ENCODE measurements at regions not wholly inside any gene's neighbourhood (a gene's known extent, or its start where the extent isn't known, plus 50 kb on each side); places are given as distances from the start of the nearest gene placed in this dataset.
"Not testable (repeated sequence)": the region's sequence is repeated elsewhere in the genome, so short reads cannot be mapped to it uniquely, and the experiment has no call there.

DNA sequence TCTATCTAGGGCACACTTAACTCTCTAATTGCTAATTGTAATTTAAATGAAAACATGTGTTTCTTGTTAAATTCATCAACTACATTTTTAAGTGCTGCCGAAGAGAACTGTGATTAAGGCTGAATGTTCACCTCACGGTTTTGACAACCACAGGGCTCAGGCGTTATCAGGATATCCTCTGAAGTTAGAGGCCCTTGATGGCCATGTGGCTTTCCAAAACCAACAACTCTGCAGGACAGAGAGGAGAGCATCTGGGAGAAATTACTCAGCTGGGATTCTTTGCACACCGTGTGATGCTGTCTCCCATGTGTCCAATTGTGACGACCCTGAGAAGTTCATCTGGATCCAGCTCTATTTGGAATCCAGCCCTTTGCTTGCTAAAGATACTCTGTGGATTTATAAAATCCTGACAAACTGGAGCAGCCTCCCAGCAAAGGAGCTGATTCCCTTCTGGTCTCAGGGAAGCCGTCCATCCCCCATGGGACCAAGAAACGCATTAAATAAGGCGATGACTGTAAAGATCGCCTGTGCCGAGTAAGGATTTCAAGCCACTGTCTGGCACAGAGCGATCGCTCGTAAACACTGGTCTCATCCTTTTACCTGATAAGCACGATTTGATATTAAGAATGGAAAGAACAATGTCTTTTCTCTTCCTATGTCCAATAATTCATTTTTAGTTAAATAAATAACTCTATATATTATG lies 401.1 kb downstream of the CD83 start:
- DNase-seq (ENCODE audit: low spot score): no peak

GRCh38 chr6:14520029-14520428 lies 402.5 kb downstream of the CD83 start:
- DNase-seq (ENCODE audit: low spot score): peak; percentile 70

DNA sequence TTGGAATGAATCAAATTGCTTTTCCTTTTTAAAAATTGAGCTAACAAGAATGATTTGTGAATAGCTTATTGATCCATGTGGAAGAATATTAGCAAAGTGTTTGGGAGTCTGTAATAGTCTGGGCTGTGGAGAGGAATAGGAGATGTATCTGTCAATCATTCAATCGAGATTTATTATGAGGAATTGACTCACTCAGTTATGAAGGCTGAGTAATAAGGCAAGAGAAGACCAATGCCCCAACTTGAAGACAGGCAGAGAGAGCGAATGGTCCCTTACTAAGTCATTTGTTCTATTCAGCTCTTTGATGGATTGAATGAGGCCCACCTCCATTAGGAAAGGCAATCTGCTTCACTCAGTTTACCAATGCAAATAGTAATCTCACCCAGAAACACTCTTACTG lies 403.0 kb downstream of the CD83 start:
- DNase-seq (ENCODE audit: low spot score): peak; percentile 37

DNA sequence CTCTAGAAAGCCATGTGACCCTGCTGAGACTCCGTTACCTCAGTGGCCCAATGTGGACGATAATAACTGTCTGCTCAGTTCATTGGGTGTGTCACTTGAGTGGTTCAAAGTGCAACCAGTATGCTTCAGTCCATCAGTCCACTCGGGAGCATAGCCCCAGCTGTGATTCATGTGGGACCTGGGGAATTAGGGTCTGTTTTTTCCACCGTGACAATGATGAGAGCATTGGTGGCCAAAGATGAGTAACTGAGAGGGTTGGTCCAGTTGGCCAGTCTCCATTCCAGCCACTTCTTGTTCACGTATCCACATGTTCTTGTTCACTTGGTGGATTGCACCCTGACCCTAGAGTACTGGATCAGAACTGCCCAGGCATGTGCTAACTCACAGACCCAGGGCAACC lies 403.6 kb downstream of the CD83 start:
- DNase-seq (ENCODE audit: low spot score): no peak

DNA sequence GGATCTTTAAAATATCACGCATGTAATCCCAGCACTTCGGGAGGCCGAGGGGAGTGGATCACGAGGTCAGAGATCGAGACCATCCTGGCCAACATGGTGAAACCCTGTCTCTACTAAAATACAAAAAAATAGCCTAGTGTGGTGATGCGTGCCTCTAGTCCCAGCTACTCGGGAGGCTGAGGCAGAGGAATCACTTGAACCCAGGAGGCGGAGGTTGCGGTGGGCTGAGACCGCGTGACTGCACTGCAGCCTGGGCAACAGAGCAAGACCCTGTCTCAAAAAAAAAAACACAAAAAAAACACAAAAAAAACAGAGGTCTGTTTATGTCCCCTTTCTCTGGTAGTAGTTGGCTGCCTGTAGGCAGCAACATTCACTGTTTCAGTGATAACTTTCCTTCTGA lies 404.3 kb downstream of the CD83 start:
- DNase-seq (ENCODE audit: low spot score): not testable (repeated sequence)

DNA sequence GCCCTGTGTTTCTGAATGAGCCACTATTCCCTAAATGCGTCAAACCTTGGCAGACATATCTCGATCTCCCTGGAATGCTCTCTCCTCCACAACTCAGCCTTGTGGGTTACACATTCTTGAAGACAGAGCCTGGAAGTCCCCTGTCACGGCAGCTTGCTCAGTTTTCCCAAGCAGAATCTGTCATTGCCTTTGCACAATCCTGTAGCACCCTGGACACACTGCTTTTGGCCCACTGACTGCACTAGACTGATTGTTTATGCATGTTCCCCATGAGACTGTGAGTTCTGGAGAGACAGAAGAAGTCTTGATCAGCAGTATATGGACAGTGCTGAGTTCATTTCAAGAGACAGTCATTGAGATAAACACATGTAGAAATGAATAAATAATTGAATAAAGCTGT lies 406.7 kb downstream of the CD83 start:
- peak; percentile 81 for DNase-seq (ENCODE audit: low spot score)

DNA sequence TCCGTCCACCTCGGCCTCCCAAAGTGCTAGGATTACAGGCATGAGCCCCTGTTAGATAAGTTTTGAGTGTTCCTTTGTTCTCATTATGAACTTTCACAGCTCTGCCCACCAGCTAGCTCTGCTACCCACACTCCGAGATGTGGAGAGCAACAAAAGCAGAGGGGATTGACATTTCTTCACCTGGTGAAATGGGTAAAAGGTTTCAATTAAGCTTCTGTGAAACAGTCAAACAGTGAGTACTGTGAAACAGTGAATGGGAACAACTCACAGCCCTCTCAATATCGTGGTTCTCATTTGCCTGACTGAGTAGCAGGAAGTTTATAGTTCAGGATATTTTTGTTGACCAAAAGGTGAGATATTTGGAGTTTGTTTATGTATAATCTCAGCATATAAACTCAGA lies 412.8 kb downstream of the CD83 start:
- no peak for DNase-seq (ENCODE audit: low spot score)

GRCh38 chr6:14533446-14533845 lies 415.9 kb downstream of the CD83 start:
- no peak for DNase-seq (ENCODE audit: low spot score)

- no peak for DNase-seq (ENCODE audit: low spot score)
These were observed 419.5 kb downstream of the CD83 start for GRCh38 chr6:14537030-14537429.

GRCh38 chr6:14540276-14540675 lies 422.7 kb downstream of the CD83 start:
- peak; percentile 9 for DNase-seq (ENCODE audit: low spot score)

DNA sequence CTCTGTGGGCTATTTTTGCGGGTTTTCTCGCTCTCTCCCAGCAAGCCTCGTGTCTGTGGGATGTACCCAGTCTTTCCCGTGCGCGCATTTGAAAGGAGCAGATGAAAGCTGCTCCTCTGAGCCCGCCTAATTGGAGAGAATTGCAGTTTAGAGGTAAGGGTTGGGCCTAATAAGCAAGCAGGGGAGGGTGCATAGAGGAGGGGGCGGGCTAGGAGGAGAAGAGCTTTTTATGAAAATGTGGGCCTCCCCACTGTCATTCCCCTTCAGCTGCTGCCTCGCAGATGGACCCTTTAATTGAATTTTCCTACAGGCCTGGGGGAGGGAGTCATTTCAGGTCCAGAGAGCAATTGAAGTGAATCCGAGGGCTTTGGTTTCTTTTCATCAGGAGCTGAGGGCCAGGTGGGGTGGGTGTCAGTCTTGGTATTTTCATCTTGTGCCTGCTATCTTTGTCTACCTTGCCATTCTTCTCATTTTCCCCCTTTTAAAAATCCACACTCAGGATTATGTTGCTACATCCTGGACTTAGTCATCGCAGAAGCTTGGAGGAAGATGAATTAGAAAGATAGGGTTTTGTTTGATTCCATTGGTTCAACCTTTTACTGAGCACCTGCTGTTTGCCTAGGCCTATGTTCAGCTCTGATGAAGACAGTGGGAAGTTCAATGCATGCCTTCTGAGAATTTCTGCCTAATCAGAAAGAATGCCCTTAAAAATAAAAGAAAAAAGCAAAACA lies 423.4 kb downstream of the CD83 start:
- peak; percentile 19 for DNase-seq (ENCODE audit: low spot score)

- peak; percentile 76 for DNase-seq (ENCODE audit: low spot score)
These were observed 425.2 kb downstream of the CD83 start for GRCh38 chr6:14542670-14543366.

DNA sequence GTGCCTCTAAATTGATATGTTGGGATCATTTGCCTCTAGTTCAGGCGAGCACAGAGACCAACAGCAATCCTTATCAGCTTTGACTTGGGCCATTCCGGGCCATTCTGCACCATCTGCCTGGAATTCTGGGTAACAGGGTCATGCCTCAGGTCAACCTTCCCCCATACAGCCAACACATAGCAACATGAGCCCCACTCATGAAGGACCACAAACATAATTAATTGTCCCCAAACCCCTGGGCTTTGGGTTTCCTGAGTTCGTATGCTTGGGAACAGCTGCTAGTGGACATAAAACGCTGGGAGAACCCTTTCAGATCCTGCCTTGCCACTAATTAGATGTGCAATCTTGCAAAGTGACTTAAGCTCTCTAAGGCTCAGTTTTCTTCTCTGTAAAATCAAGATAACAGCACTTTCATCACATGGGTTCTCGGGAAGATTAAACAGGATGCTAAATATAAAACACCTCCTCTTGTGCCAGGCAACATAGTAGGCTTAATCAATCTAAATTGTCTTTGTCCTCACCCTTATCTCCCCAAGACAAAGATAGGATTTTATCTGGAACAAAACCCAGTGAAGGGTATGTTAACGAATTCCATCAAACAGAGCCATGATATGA lies 426.5 kb downstream of the CD83 start:
- no peak for DNase-seq (ENCODE audit: low spot score)

- DNase-seq (ENCODE audit: low spot score): peak; percentile 2
These were observed 427.1 kb downstream of the CD83 start for GRCh38 chr6:14544666-14545065.

DNA sequence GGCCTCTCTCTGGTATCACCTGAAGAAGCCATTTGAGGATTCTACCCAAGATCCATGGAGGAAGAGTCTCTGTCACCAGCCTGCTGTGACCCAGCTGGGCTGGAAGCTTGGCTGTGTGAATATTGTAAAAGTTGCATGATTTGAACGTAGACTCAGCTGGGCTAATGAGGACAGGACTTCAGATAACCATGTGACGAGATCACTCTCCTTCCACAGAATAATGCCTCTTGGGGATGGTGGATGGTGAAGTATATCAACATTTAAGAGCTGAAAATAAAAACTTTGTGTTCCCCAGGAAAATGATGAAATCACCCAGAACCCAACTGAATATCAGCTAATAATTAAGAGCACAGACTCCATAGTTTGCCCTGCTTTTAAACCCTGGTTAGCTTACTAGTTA lies 427.9 kb downstream of the CD83 start:
- no peak for DNase-seq (ENCODE audit: low spot score)

DNA sequence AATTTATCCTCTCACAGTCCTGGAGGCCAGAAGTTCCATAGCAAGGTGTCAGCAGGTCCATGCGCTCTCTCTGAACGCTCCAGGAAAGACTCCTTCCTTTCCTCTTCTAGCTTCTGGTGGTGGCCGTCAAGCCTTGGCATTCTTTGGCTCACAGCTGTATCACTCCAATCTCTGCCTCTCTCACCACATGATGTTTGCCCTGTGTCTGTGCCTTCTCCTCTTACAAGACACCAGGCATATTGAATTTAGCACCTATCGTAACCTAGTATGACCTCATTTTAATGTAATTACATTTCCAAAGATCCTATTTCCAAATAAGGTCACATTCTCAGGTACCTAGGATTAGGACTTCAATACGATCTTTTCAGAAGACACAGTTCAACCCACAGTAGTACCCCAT lies 428.5 kb downstream of the CD83 start:
- DNase-seq (ENCODE audit: low spot score): no peak

DNA sequence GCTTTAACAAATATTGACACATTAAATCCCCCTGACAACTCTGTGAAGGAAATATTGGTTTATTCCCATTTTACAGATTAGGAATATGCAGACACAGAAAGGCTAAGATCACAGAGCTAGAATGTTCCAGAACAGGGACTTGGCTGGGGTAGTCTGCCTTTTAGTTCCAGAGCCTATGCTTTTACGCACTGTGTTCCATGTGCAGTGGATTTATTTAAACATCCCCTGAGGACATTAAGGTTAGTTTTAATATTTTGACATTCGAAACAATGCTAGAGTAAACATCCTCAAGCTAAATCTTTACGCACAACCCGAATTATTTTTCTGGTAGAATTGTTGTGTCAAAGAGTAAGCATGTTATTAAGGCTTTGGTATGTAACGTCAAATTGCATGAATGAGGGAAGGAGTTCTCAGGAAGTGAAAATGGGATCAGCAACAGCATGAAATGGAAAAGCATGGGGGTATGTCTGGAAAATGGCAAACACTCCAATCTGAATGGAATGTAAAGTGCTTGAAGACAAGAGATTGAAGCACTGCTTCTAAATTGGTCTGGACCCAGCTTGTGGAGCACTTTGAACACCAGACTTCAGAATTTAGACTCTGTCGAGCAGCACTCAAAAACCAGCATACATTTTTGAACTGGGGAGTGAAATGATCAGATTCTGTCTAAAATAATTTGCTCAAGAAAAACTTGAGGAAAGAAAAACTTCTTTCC lies 429.9 kb downstream of the CD83 start:
- DNase-seq (ENCODE audit: low spot score): no peak

DNA sequence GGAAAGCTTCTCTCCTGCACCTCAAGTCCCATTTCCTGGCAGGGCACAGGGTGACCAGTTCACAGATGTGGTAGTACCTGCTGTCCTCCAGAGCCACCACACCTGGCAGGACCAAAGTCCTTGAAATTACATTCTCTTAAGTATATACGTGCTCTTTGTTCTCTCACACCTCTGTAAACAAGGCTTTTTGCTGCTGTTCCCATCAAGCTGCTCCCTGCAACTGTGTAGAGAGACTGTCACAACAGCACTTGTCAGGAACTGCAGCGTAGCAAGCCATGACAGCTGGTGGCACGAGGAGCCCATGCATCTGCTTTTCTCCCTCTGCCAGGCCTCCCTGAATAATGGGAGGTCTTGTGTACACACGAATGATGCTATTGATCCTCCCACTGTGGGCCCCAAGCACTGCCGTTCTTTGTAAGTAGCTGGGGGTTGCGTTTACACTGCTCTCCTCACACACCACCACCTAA lies 431.8 kb downstream of the CD83 start:
- DNase-seq (ENCODE audit: low spot score): no peak

GRCh38 chr6:14549871-14550270 lies 432.3 kb downstream of the CD83 start:
- no peak for DNase-seq (ENCODE audit: low spot score)

- DNase-seq (ENCODE audit: low spot score): no peak
These were observed 432.8 kb downstream of the CD83 start for GRCh38 chr6:14550410-14550809.

DNA sequence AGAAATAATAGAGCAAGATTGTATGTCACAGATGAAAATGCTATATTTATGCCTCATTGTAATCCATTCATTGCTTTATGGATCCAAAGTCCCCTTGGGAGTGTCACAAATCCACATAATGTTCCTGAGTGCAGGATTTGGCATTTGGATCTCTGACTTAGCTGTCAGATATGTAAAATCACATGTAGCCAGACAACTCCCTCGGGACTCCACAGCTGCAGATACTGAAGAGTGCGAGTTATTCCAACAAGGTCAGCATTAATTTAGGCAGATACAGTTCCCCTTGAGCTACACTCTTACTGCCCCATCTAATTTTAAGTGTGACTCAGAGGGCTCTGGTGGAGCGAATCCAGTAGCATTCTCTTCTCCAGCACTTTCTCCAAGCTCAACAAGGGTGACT lies 433.2 kb downstream of the CD83 start:
- no peak for DNase-seq (ENCODE audit: low spot score)

GRCh38 chr6:14551601-14552000 lies 434.0 kb downstream of the CD83 start:
- DNase-seq (ENCODE audit: low spot score): not testable (repeated sequence)
